ENCODE measurements at regions not wholly inside any gene's neighbourhood (a gene's known extent, or its start where the extent isn't known, plus 50 kb on each side); places are given as distances from the start of the nearest gene placed in this dataset.
A peak's percentile ranks its signal among the peaks of the same experiment; 100 is the strongest.
"Not testable (repeated sequence)": the region's sequence is repeated elsewhere in the genome, so short reads cannot be mapped to it uniquely, and the experiment has no call there.

DNA sequence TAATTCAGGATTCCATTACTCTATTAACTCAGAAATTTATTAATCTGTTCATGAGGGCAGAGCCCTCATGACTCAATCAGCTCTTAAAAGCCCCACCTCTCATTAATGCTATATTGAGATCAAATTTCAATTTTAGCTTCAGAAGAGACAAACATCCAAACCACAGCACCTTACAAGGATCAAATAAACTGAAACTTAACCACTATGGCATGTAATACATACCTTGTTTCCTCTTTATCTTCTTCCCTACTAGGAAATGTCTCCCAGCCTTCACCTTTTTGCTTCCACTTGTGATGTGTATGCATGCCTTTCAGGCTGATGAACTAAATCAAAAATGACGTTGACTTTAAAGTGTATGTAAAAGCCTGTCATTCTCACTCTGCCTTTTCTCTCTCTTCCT lies 2121.3 kb downstream of the NCAM2 start:
- no peak for DNase-seq

DNA sequence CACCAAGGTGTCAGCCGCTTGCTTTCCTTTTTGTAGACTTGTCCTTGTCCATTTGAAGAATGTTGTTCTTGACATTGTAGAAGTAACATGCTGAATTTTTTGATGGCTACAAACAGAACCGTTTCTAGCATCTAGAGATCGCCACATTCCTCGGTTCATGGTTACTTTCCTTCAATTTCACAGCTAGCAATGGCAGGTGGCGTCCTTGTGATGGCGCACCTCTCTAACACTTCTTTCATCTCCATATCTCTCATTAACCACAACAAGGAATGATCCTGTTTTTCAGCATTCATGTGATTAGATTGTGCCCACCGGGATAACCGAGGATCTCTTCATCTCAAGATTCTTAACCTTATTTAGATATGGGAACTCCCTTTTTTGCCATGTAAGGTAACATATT lies 2129.8 kb downstream of the NCAM2 start:
- no peak for DNase-seq

GRCh38 chr21:23130308-23130707 lies 2132.1 kb downstream of the NCAM2 start:
- no peak for DNase-seq

DNA sequence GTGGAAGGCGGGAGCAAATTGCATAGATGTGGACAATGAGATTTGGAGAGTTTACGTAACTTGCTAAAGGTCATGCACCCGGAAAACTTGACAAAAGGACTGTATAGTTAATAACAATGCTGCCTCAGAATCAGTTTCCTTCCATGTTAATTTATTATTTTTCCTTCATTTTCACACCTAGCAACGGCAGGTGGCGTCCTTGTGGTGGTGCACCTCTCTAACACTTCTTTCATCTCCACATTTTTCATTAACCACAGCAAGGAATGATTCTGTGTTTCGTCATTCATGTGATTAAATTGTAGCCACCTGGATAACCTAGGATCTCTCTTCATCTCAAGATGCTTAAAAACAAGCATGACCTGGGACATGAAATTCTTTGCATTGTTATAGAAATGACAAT lies 2133.0 kb downstream of the NCAM2 start:
- DNase-seq, result no peak

DNA sequence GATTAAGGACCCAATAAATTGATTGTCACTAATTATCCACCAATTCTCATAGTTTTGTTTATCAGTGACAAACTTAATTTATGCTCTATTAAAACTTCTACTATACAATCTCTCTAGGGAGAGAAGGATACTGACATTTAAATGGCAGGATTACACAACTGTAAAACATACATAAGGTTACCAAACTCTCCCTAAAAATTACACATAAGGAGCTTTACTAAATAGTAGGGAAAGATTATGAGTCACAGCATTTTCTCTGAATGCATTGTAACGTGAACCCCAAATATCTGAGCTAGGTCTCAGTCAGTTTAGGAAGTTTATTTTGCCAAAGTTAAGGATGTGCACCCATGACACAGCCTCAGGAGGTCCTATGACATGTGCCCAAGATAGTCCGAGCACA lies 2140.6 kb downstream of the NCAM2 start:
- DNase-seq, result no peak

DNA sequence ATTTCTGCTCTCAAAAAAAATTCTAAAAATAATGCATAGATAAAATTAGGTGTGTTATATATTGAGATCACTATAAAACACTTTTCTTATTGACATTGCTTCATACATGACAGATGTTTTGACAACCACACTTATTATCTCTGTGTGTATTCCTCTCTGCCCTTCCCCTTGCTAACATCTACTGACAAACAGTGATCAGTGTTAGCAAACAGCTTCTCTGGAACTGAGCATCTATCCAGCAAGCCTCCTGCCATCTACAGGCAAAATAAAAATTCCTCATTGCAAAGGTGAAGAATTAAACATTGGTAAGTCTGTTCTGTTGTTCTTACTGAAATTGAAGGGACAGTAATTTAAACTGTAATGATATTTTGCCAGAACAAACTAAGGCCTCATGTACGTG lies 2153.9 kb downstream of the NCAM2 start:
- peak; percentile 53 for DNase-seq

- DNase-seq, result not testable (repeated sequence)
Observed at GRCh38 chr21:23153842-23154241, 2155.6 kb downstream of the NCAM2 start.

GRCh38 chr21:23155281-23155680 lies 2157.1 kb downstream of the NCAM2 start:
- no peak for DNase-seq

DNA sequence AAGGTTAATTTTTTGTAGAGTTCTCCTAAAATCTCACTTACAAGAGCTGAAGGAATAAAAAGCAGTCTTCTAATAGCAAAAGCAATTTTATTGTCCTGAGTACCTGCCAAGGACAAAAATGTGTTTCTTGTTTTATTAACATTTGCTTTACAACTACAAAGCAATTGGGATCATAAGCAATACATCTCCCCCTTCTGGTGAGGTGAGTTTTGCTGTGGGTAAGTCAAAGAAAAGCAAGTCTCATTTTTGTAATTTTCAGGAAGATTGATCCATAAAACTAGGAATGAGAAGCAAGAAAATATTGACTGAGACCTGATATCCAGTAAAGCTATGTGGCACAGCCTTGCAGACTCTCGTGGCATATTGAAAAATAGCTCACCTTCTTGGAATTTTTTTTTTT lies 2162.7 kb downstream of the NCAM2 start:
- DNase-seq, result no peak

- no peak for DNase-seq
Observed at GRCh38 chr21:23162198-23162946, 2164.2 kb downstream of the NCAM2 start.

All from COR-L47 (cell line).